GM12864 (cell line): ENCODE measurements at regions not wholly inside any gene's neighbourhood (a gene's known extent, or its start where the extent isn't known, plus 50 kb on each side); places are given as distances from the start of the nearest gene placed in this dataset.
"Not testable (repeated sequence)": the region's sequence is repeated elsewhere in the genome, so short reads cannot be mapped to it uniquely, and the experiment has no call there.

Experiments
- DNase-seq: peaks from one replicate; pipeline ENCODE4 v3.0.0-alpha.2; 2011; ENCODE audit warnings: low read depth
- H3K4me3 ChIP-seq: 2 replicates; pipeline ENCODE4 v1.5.1; 2011; ENCODE audit warnings: mild to moderate bottlenecking, low read depth, low read length, control low read depth
- TF ChIP-seq, protein P1 (sequence below): IDR thresholded peaks from 2 replicates; pipeline ENCODE4 v1.5.1; 2011; ENCODE audit warnings: low read depth, mild to moderate bottlenecking, moderate library complexity, low read length, control low read depth, inconsistent platforms; ENCODE audit errors: missing control alignments

DNA sequence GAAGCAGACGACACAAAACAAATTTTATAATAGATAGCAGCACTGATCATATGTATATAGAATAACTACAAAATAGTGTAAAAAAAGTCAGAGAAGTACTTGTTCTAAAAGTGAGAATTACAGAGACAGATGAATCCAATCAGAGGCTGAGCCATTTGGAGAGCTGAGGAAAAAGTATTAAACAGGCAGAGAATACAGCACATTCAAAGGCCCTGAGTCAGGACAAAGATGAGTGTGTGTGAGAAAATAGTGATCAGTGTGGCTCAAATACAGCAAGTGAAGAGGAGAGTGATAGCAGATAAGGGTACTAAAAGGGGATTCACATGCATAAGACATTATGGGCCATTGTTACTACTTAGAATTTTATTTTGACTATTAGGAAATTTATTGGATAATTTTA lies 430.6 kb upstream of the BRINP3 start:
- H3K4me3 ChIP-seq = no peak overlapping the region
- TF ChIP-seq, protein P1, sequence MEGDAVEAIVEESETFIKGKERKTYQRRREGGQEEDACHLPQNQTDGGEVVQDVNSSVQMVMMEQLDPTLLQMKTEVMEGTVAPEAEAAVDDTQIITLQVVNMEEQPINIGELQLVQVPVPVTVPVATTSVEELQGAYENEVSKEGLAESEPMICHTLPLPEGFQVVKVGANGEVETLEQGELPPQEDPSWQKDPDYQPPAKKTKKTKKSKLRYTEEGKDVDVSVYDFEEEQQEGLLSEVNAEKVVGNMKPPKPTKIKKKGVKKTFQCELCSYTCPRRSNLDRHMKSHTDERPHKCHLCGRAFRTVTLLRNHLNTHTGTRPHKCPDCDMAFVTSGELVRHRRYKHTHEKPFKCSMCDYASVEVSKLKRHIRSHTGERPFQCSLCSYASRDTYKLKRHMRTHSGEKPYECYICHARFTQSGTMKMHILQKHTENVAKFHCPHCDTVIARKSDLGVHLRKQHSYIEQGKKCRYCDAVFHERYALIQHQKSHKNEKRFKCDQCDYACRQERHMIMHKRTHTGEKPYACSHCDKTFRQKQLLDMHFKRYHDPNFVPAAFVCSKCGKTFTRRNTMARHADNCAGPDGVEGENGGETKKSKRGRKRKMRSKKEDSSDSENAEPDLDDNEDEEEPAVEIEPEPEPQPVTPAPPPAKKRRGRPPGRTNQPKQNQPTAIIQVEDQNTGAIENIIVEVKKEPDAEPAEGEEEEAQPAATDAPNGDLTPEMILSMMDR = no peak
- DNase-seq = no peak

DNA sequence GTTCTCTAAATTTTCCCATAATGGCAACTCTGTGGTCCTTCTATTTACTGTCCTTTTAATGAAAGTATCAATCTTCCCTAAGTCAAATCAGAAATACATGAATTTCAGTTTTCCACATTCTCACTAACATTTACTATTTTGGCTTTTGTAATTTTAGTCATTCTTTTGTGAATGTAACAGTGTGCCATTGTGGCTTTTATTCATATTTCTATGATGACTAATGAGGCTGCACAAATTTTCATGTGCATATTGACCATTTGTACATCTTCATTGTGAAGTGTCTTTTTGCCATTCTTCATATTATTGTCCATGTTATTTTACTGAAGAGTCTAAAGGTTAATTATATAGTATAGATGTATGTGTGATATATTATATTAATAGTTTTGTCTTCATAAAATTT lies 431.0 kb upstream of the BRINP3 start:
- DNase-seq = no peak
- H3K4me3 ChIP-seq = no peak overlapping the region
- TF ChIP-seq, protein P1 = no peak

DNA sequence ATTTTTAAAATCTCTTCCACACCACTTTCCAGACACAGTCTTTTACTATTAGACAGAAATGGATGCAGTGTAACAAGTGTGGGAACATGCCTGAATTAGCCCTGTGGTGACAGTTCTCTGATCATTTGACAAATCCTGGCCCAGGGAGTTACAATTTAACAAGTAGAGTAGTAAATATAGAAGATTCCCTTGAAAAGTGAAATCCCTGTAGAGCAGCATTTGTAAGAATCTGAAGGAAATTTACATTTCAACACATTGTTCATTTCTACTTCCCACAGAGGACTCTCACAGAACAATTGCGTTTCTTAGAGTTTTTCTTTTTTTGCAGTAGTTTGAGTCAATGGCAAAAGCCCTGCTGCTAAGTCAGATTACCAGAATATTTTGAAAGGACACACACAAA lies 458.3 kb upstream of the BRINP3 start:
- no peak for DNase-seq
- H3K4me3 ChIP-seq = no peak overlapping the region
- TF ChIP-seq, protein P1 = no peak

DNA sequence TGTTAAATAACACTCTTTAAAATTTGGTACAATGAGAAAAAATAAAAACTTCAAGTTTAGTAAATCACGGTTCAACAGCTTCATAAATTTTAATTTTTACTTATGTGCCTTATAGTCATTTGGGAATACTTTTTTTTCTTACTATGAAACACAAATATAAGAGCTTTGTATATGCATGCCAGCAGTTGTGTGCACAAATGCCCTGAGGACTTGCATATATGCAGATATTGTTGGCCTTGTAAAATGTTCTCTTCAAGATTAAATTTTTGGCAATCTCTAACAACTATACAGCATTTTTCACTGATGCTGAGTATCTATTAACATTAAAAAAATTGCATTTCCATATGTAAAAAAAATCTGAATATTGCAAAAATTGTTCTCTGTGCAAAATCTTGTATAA lies 458.7 kb upstream of the BRINP3 start:
- DNase-seq = no peak
- H3K4me3 ChIP-seq = no peak overlapping the region
- TF ChIP-seq, protein P1 = no peak

DNA sequence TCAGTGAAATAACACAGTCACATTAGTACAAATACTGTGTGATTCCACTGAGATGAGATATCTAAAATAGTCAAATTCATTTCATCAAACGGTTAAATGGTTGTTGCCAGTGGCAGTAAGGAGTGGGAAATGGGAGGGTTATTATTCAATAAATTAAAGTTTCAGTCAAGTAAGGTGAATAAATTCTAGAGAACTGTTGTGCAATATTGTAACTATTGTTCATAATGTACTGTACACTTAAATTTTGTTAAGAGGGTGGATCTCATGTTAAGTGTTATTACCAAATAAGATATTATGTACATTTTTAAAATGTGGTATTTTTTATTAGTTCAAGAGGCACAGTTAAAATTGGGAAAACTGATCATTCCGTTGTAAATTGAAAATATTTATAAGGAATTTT lies 463.3 kb upstream of the BRINP3 start:
- TF ChIP-seq, protein P1 = no peak
- H3K4me3 ChIP-seq = no peak overlapping the region
- DNase-seq = no peak

DNA sequence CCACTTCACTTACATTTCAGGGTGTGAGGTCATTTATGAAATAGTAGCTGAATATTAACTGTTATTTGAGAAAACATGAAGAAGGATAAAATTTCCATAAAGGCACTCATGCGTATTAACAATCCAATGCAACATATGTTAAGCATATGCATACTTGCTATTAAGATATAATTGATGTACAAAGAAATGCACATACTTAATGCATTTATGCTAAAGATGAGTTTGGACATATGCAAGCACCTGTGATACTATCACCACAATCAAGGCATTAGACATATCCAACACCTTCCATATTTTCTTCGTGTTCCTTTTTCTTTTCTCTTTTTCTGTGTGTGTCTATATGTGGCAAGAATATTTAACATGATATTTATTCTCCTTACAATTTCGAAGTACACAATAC lies 464.8 kb upstream of the BRINP3 start:
- TF ChIP-seq, protein P1 = no peak
- no peak overlapping the region for H3K4me3 ChIP-seq
- no peak for DNase-seq

DNA sequence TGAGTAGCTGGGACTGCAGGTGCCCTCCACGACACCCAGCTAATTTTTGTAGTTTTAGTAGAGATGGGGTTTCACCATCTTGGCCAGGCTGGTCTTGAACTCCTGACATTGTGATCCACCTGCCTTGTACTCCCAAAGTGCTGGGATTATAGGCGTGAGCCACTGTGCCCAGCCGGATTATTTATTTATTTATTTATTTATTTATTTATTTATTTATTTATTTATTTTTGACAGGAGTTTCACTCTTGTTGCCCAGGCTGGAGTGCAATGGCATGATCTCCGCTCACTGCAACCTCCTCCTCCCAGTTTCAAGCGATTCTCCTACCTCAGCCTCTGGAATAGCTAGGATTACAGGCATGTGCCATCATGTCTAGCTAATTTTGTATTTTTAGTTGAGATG lies 466.1 kb upstream of the BRINP3 start:
- not testable (repeated sequence) for DNase-seq, H3K4me3 ChIP-seq

DNA sequence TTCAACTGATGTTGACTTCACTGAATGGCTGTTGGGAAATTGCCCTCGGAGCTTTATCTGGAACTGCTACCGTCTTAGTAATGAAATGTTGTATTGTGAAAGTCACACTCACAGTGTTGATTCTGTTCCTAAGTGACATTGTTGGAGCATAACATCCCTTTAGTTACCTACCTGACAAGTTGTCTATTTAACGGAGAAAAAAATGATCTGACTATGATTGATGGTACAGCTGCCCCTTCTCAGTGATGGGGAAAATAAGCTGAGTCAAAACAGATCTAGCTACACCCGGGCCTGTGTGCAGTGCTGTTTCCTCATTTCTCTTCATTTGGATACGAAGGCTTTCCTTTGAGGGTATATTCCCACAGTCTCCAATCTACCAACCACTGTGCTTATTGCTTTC lies 472.3 kb upstream of the BRINP3 start:
- no peak for DNase-seq
- no peak overlapping the region for H3K4me3 ChIP-seq
- TF ChIP-seq, protein P1 = no peak
